WTC11 (cell line): ENCODE measurements at regions not wholly inside any gene's neighbourhood (a gene's known extent, or its start where the extent isn't known, plus 50 kb on each side); places are given as distances from the start of the nearest gene placed in this dataset.

Experiments used
- ATAC-seq: fragments of 200-7000 bp; cut with Tn5 transposase; 2 replicates; pipeline ENCODE4 v1.10.0; 2021; ENCODE audit warnings: mild to moderate bottlenecking, moderate library complexity
- CTCF ChIA-PET: fragments of 300-600 bp; sonication (Branson Sonifier 250); formaldehyde crosslinking; loops from one replicate; lab custom pipeline; 2021; ENCODE audit warnings: antibody characterized with exemption; lab: Charles Lee
- POLR2A ChIA-PET: fragments of 350-600 bp; sonication (Branson Sonifier 250); formaldehyde crosslinking; loops from one replicate; lab custom pipeline; 2021; ENCODE audit warnings: antibody characterized with exemption; lab: Charles Lee
- DNase-seq: peaks from one replicate; pipeline ENCODE4 v3.0.0; 2021; ENCODE audit warnings: low spot score
- H3K27ac Mint-ChIP-seq: 2 replicates; pipeline ENCODE4 v1.8.0; 2021; ENCODE audit warnings: mixed read lengths
- H3K27me3 Mint-ChIP-seq: 2 replicates; pipeline ENCODE4 v1.8.0; 2021; ENCODE audit warnings: low read depth, mild to moderate bottlenecking, moderate library complexity, mixed read lengths
- H3K36me3 Mint-ChIP-seq: 2 replicates; pipeline ENCODE4 v1.8.0; 2021; ENCODE audit warnings: mixed read lengths
- H3K4me1 Mint-ChIP-seq: 2 replicates; pipeline ENCODE4 v1.8.0; 2022; ENCODE audit warnings: mixed read lengths
- H3K4me3 Mint-ChIP-seq: 2 replicates; pipeline ENCODE4 v1.8.0; 2021; ENCODE audit warnings: mild to moderate bottlenecking, moderate library complexity, mixed read lengths
- H3K9me3 Mint-ChIP-seq: 2 replicates; pipeline ENCODE4 v1.8.0; 2021; ENCODE audit warnings: mixed read lengths
- AFF4 ChIP-seq: sonication (generic); formaldehyde crosslinking; IDR thresholded peaks from 2 replicates; pipeline ENCODE4 v1.8.1; 2023; ENCODE audit warnings: mild to moderate bottlenecking, missing genetic modification reagents, borderline replicate concordance
- ARID4B ChIP-seq: sonication (generic); formaldehyde crosslinking; IDR thresholded peaks from 2 replicates; pipeline ENCODE4 v1.8.0; 2023; ENCODE audit warnings: missing genetic modification reagents, mild to moderate bottlenecking, borderline replicate concordance
- CBFB ChIP-seq: sonication (generic); formaldehyde crosslinking; IDR thresholded peaks from 2 replicates; pipeline ENCODE4 v1.8.1; 2022; ENCODE audit warnings: mild to moderate bottlenecking, low read depth, missing genetic modification reagents
- CREB1 ChIP-seq: sonication (generic); formaldehyde crosslinking; IDR thresholded peaks from 2 replicates; pipeline ENCODE4 v1.8.0; 2023; ENCODE audit warnings: mild to moderate bottlenecking, missing genetic modification reagents
- ESRRA ChIP-seq: sonication (generic); formaldehyde crosslinking; IDR thresholded peaks from 2 replicates; pipeline ENCODE4 v1.8.1; 2022; ENCODE audit warnings: mild to moderate bottlenecking, missing genetic modification reagents, borderline replicate concordance
- FOXJ3 ChIP-seq: sonication (generic); formaldehyde crosslinking; IDR thresholded peaks from 2 replicates; pipeline ENCODE4 v1.9.0; 2021; ENCODE audit warnings: missing genetic modification reagents, mild to moderate bottlenecking, borderline replicate concordance
- FOXP4 ChIP-seq: sonication (generic); formaldehyde crosslinking; IDR thresholded peaks from 2 replicates; pipeline ENCODE4 v1.8.0; 2022; ENCODE audit warnings: mild to moderate bottlenecking, missing genetic modification reagents
- HMGA2 ChIP-seq: fragments of 250-450 bp; sonication (Bioruptor Pico); IDR thresholded peaks from 2 replicates; pipeline ENCODE4 v1.4.0; 2021; ENCODE audit warnings: mild to moderate bottlenecking, moderate library complexity
- HMGXB4 ChIP-seq: sonication (generic); formaldehyde crosslinking; IDR thresholded peaks from 2 replicates; pipeline ENCODE4 v1.8.1; 2023; ENCODE audit warnings: mild to moderate bottlenecking, moderate library complexity, missing genetic modification reagents
- MLX ChIP-seq: sonication (generic); formaldehyde crosslinking; IDR thresholded peaks from 2 replicates; pipeline ENCODE4 v1.8.1; 2023; ENCODE audit warnings: mild to moderate bottlenecking, missing genetic modification reagents, moderate library complexity
- TP53 ChIP-seq: sonication (generic); formaldehyde crosslinking; IDR thresholded peaks from 2 replicates; pipeline ENCODE4 v1.8.1; 2023; ENCODE audit warnings: mild to moderate bottlenecking, missing genetic modification reagents
- ZMAT4 ChIP-seq: fragments of 250-450 bp; sonication (Bioruptor Pico); IDR thresholded peaks from 2 replicates; pipeline ENCODE4 v1.9.0; 2021; ENCODE audit warnings: mild to moderate bottlenecking
- ZNF281 ChIP-seq: sonication (generic); formaldehyde crosslinking; IDR thresholded peaks from 2 replicates; pipeline ENCODE4 v1.8.0; 2023; ENCODE audit warnings: mild to moderate bottlenecking, missing genetic modification reagents
- ZNF317 ChIP-seq: sonication (generic); formaldehyde crosslinking; IDR thresholded peaks from 2 replicates; pipeline ENCODE4 v1.8.1; 2023; ENCODE audit warnings: low read depth, mild to moderate bottlenecking, moderate library complexity, missing genetic modification reagents, borderline replicate concordance
- ZNF416 ChIP-seq: fragments of 250-450 bp; sonication (Bioruptor Pico); IDR thresholded peaks from 2 replicates; pipeline ENCODE4 v1.9.0; 2021; ENCODE audit warnings: mild to moderate bottlenecking, inconsistent platforms
- ZSCAN18 ChIP-seq: fragments of 250-450 bp; sonication (Bioruptor Pico); IDR thresholded peaks from 2 replicates; pipeline ENCODE4 v2.1.2; 2022; ENCODE audit warnings: mild to moderate bottlenecking, moderate library complexity

- TF ChIP-seq ZSCAN18 (CRISPR knock-in tag) (no peak), FOXJ3 (CRISPR knock-in tag) (no peak), ZMAT4 (CRISPR knock-in tag) (no peak), HMGA2 (no peak)
Observed at GRCh38 chr11:69242266-69242920, 51.6 kb upstream of the MYEOV start (continued).

GRCh38 chr11:69243496-69244200 lies 50.3 kb upstream of the MYEOV start:
- no peak for ATAC-seq
- Mint-ChIP-seq H3K4me3 (no peak overlapping the region), H3K36me3 (no peaks in the 10 kb centered on the region), H3K9me3 (peaks cover 5% of the 10 kb centered on the region; the same call in 1 of the 2 replicates), H3K27ac (no peak overlapping the region), H3K4me1 (peaks cover 9% of the 10 kb centered on the region; the same call in 1 of the 2 replicates), H3K27me3 (peaks cover 7% of the 10 kb centered on the region)
- POLR2A ChIA-PET, result no interaction called here
- no peak for DNase-seq
- CTCF ChIA-PET, result no interaction called here
- TF ChIP-seq ZNF281 (no peak), TP53 (CRISPR knock-in tag) (no peak), ESRRA (CRISPR knock-in tag) (no peak), FOXP4 (CRISPR knock-in tag) (no peak), ARID4B (CRISPR knock-in tag) (no peak), HMGXB4 (CRISPR knock-in tag) (no peak), ZNF317 (CRISPR knock-in tag) (no peak), AFF4 (CRISPR knock-in tag) (no peak), CBFB (CRISPR knock-in tag) (no peak), MLX (CRISPR knock-in tag) (no peak), CREB1 (CRISPR knock-in tag) (no peak), ZNF416 (CRISPR knock-in tag) (no peak)
